ENCODE measurements at regions not wholly inside any gene's neighbourhood (a gene's known extent, or its start where the extent isn't known, plus 50 kb on each side); places are given as distances from the start of the nearest gene placed in this dataset.

GRCh38 chr13:22489771-22490170, 691.0 kb upstream of the SGCG start:
- DNase-seq: no peak
- H3K56ac ChIP-seq (ENCODE audit: insufficient read length, low read depth, low read length): no peak overlapping the region
- no peak overlapping the region for H3K9ac ChIP-seq (ENCODE audit: extremely low read depth, insufficient read length, low read length)
- H3K27ac Mint-ChIP-seq: no peak overlapping the region
- no peaks in the 10 kb centered on the region for H3K4me1 Mint-ChIP-seq
- no peaks in the 10 kb centered on the region for H3K79me1 ChIP-seq (ENCODE audit: insufficient read depth, low read depth, low read length, poor library complexity, severe bottlenecking)
- H3K4me2 ChIP-seq (ENCODE audit: insufficient read depth, insufficient read length, low read length): no peak overlapping the region
- no peaks in the 10 kb centered on the region for H3K4me1 ChIP-seq (ENCODE audit: insufficient read depth, low read length)
- H2AFZ ChIP-seq (ENCODE audit: low read length): no peak overlapping the region
- no peak overlapping the region for H3K23ac ChIP-seq (ENCODE audit: insufficient read length, low read depth, low read length)
- no peak overlapping the region for H3K4ac ChIP-seq (ENCODE audit: low read depth, low read length)
- no peak overlapping the region for H2BK5ac ChIP-seq (ENCODE audit: insufficient read length, low read length)
- no peak overlapping the region for H2BK20ac ChIP-seq (ENCODE audit: low read depth, low read length, poor library complexity, severe bottlenecking)
- H3K23me2 ChIP-seq (ENCODE audit: insufficient read length, low read depth, low read length, poor library complexity, severe bottlenecking): no peaks in the 10 kb centered on the region
- H3K14ac ChIP-seq (ENCODE audit: insufficient read depth, low read length): no peak overlapping the region
- H2BK15ac ChIP-seq (ENCODE audit: low read depth, low read length): no peak overlapping the region
- H4K20me1 ChIP-seq (ENCODE audit: control insufficient read depth, insufficient read depth, insufficient read length): no peaks in the 10 kb centered on the region
- no peaks in the 10 kb centered on the region for H3K27me3 Mint-ChIP-seq (ENCODE audit: low read depth)
- H3K27ac ChIP-seq (ENCODE audit: insufficient read length, low read depth, low read length): no peak overlapping the region
- H4K8ac ChIP-seq (replicated peaks; ENCODE audit: insufficient read length, low read depth, low read length): no peak overlapping the region
- H2BK12ac ChIP-seq (ENCODE audit: insufficient read length, low read depth, low read length): no peak overlapping the region
- H3K79me2 ChIP-seq (ENCODE audit: insufficient read depth, low read length): no peaks in the 10 kb centered on the region
- no peak overlapping the region for H4K5ac ChIP-seq (ENCODE audit: insufficient read length, low read depth, low read length)
- H3K36me3 Mint-ChIP-seq (ENCODE audit: insufficient read depth in 1 of 3, low read depth in 3 of 3): no peaks in the 10 kb centered on the region; a peak in 1 of 7 replicates
- H3K18ac ChIP-seq (ENCODE audit: insufficient read length, low read depth, low read length): no peak overlapping the region
- TF ChIP-seq, protein P1, sequence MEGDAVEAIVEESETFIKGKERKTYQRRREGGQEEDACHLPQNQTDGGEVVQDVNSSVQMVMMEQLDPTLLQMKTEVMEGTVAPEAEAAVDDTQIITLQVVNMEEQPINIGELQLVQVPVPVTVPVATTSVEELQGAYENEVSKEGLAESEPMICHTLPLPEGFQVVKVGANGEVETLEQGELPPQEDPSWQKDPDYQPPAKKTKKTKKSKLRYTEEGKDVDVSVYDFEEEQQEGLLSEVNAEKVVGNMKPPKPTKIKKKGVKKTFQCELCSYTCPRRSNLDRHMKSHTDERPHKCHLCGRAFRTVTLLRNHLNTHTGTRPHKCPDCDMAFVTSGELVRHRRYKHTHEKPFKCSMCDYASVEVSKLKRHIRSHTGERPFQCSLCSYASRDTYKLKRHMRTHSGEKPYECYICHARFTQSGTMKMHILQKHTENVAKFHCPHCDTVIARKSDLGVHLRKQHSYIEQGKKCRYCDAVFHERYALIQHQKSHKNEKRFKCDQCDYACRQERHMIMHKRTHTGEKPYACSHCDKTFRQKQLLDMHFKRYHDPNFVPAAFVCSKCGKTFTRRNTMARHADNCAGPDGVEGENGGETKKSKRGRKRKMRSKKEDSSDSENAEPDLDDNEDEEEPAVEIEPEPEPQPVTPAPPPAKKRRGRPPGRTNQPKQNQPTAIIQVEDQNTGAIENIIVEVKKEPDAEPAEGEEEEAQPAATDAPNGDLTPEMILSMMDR (conservative IDR thresholded peaks at IDR 0.05): no peak
- no peaks in the 10 kb centered on the region for H3K27me3 ChIP-seq (ENCODE audit: insufficient read depth, low read length)
- no peak overlapping the region for H2BK120ac ChIP-seq (ENCODE audit: low read depth, low read length, poor library complexity, severe bottlenecking)
- no CpG with 5 or more reads among the region's 2 CpGs for WGBS (ENCODE audit: extremely low coverage, insufficient read length, low lambda C conversion rate)
- H3K9me3 Mint-ChIP-seq: peaks cover 3% of the 10 kb centered on the region in 2 experiments; a peak in 3 of 5 replicates
- H2AK5ac ChIP-seq (ENCODE audit: insufficient read length, low read length): no peak overlapping the region
- no peak overlapping the region for H3T11ph ChIP-seq (ENCODE audit: low read length)
- no peak overlapping the region for H4K91ac ChIP-seq (ENCODE audit: insufficient read length, low read depth, low read length)
- no peak overlapping the region for H3K4me3 Mint-ChIP-seq
- H3K9me3 ChIP-seq (ENCODE audit: control insufficient read depth, low read depth, low read length): no peaks in the 10 kb centered on the region
